ENCODE measurements at regions not wholly inside any gene's neighbourhood (a gene's known extent, or its start where the extent isn't known, plus 50 kb on each side); places are given as distances from the start of the nearest gene placed in this dataset.

GRCh38 chr9:86405086-86405491, 50.9 kb upstream of the TUT7 start:
- TF ChIP-seq CTCF (IDR thresholded peaks at IDR 0.05; ENCODE audit: low read depth, low read length) = no peak
- DNase-seq = no peak
- H3K27me3 ChIP-seq = peaks cover 9% of the 10 kb centered on the region; the same call in 1 of the 2 replicates
- no peak overlapping the region for H3K4me3 ChIP-seq (ENCODE audit: low read depth, low read length)
- no peaks in the 10 kb centered on the region for H3K4me1 ChIP-seq
- H3K36me3 ChIP-seq = no peaks in the 10 kb centered on the region
- H3K9me3 ChIP-seq = no peaks in the 10 kb centered on the region
